ENCODE measurements at regions not wholly inside any gene's neighbourhood (a gene's known extent, or its start where the extent isn't known, plus 50 kb on each side); places are given as distances from the start of the nearest gene placed in this dataset.
"Not testable (repeated sequence)": the region's sequence is repeated elsewhere in the genome, so short reads cannot be mapped to it uniquely, and the experiment has no call there.

- DNase-seq (no peak), ATAC-seq (no peak)
- Mint-ChIP-seq H3K4me1 (no peaks in the 10 kb centered on the region), H3K4me3 (no peak overlapping the region), H3K27ac (no peak overlapping the region), H3K9me3 (no peaks in the 10 kb centered on the region), H3K27me3 (peaks cover 6% of the 10 kb centered on the region)
Measured at GRCh38 chr12:94916663-94917062, 86.8 kb downstream of the NDUFA12 start.

GRCh38 chr12:94909663-94910062 lies 93.8 kb downstream of the NDUFA12 start:
- no peak for DNase-seq
- no peak for ATAC-seq
- Mint-ChIP-seq H3K4me1 (no peaks in the 10 kb centered on the region), H3K9me3 (peaks cover 6 to 8% of the 10 kb centered on the region in 2 donors), H3K27ac (no peak overlapping the region), H3K4me3 (no peak overlapping the region), H3K27me3 (peaks cover 8% of the 10 kb centered on the region)

GRCh38 chr12:94905749-94906148 lies 97.7 kb downstream of the NDUFA12 start:
- DNase-seq, ATAC-seq, H3K4me3 Mint-ChIP-seq, H3K9me3 Mint-ChIP-seq, H3K27ac Mint-ChIP-seq, H3K4me1 Mint-ChIP-seq, H3K27me3 Mint-ChIP-seq: not testable (repeated sequence)

GRCh38 chr12:94900496-94900895 lies 103.0 kb downstream of the NDUFA12 start:
- ATAC-seq = no peak
- H3K27ac Mint-ChIP-seq = no peak overlapping the region
- no peaks in the 10 kb centered on the region for H3K4me1 Mint-ChIP-seq
- H3K4me3 Mint-ChIP-seq = no peak overlapping the region
- DNase-seq = no peak
- H3K27me3 Mint-ChIP-seq = no peaks in the 10 kb centered on the region
- H3K9me3 Mint-ChIP-seq = no peaks in the 10 kb centered on the region

- H3K27me3 Mint-ChIP-seq = no peaks in the 10 kb centered on the region
- no peaks in the 10 kb centered on the region for H3K4me1 Mint-ChIP-seq
- ATAC-seq (no peak), DNase-seq (no peak)
- H3K27ac Mint-ChIP-seq = no peak overlapping the region
- no peaks in the 10 kb centered on the region for H3K9me3 Mint-ChIP-seq
- no peak overlapping the region for H3K4me3 Mint-ChIP-seq
Measured at GRCh38 chr12:94898388-94898787, 105.1 kb downstream of the NDUFA12 start.

- H3K9me3 Mint-ChIP-seq = no peaks in the 10 kb centered on the region
- ATAC-seq = no peak
Measured at GRCh38 chr12:94892544-94893267, 110.8 kb downstream of the NDUFA12 start.

GRCh38 chr12:94889445-94890210 lies 113.9 kb downstream of the NDUFA12 start:
- H3K27me3 Mint-ChIP-seq = peaks cover 20% of the 10 kb centered on the region
- H3K9me3 Mint-ChIP-seq = no peaks in the 10 kb centered on the region
- ATAC-seq (no peak), DNase-seq (no peak)
- no peak overlapping the region for H3K27ac Mint-ChIP-seq
- no peaks in the 10 kb centered on the region for H3K4me1 Mint-ChIP-seq
- H3K4me3 Mint-ChIP-seq = no peak overlapping the region

More at GRCh38 chr12:94892544-94893267, 110.8 kb downstream of the NDUFA12 start:
- no peak for DNase-seq
- no peaks in the 10 kb centered on the region for H3K4me1 Mint-ChIP-seq
- H3K27ac Mint-ChIP-seq = no peak overlapping the region
- H3K27me3 Mint-ChIP-seq = peaks cover 18% of the 10 kb centered on the region
- H3K4me3 Mint-ChIP-seq = no peak overlapping the region

GRCh38 chr12:94879542-94879941 lies 124.0 kb downstream of the NDUFA12 start:
- ATAC-seq (no peak), DNase-seq (no peak)
- Mint-ChIP-seq H3K4me1 (peaks cover 10% of the 10 kb centered on the region), H3K9me3 (no peaks in the 10 kb centered on the region), H3K4me3 (no peak overlapping the region), H3K27me3 (peaks cover 59% of the 10 kb centered on the region), H3K27ac (no peak overlapping the region)

GRCh38 chr12:94875525-94875924 lies 128.0 kb downstream of the NDUFA12 start:
- peaks cover 18% of the 10 kb centered on the region for H3K4me1 Mint-ChIP-seq
- H3K27ac Mint-ChIP-seq = no peak overlapping the region
- ATAC-seq (peak; percentile 85), DNase-seq (peak in 1 of 2 donors; percentile 54)
- H3K9me3 Mint-ChIP-seq = no peaks in the 10 kb centered on the region
- H3K27me3 Mint-ChIP-seq = peaks cover 74% of the 10 kb centered on the region
- H3K4me3 Mint-ChIP-seq = no peak overlapping the region

GRCh38 chr12:94874518-94875302 lies 128.8 kb downstream of the NDUFA12 start:
- no peak overlapping the region for H3K27ac Mint-ChIP-seq
- H3K4me1 Mint-ChIP-seq = peaks cover 18% of the 10 kb centered on the region
- ATAC-seq (no peak), DNase-seq (no peak)
- peak overlapping the region; percentile 81 to 83 for H3K4me3 Mint-ChIP-seq
- no peaks in the 10 kb centered on the region for H3K9me3 Mint-ChIP-seq
- H3K27me3 Mint-ChIP-seq = peaks cover 79% of the 10 kb centered on the region

GRCh38 chr12:94873734-94874517 lies 129.6 kb downstream of the NDUFA12 start:
- peak overlapping the region; percentile 81 to 83 for H3K4me3 Mint-ChIP-seq
- peaks cover 71% of the 10 kb centered on the region for H3K27me3 Mint-ChIP-seq
- H3K27ac Mint-ChIP-seq = peak overlapping the region in 1 of 2 donors; percentile 54
- H3K9me3 Mint-ChIP-seq = no peaks in the 10 kb centered on the region
- H3K4me1 Mint-ChIP-seq = peaks cover 18% of the 10 kb centered on the region
- DNase-seq = no peak
- no peak for ATAC-seq

- H3K4me3 Mint-ChIP-seq = peak overlapping the region; percentile 34 to 38
- DNase-seq = no peak
- no peaks in the 10 kb centered on the region for H3K9me3 Mint-ChIP-seq
Measured at GRCh38 chr12:94872971-94873733, 130.3 kb downstream of the NDUFA12 start.

GRCh38 chr12:94872671-94872970 lies 130.9 kb downstream of the NDUFA12 start:
- Mint-ChIP-seq H3K4me3 (peak overlapping the region; percentile 34 to 38), H3K4me1 (peaks cover 18% of the 10 kb centered on the region), H3K27ac (no peak overlapping the region), H3K27me3 (peaks cover 65% of the 10 kb centered on the region), H3K9me3 (no peaks in the 10 kb centered on the region)
- ATAC-seq = no peak
- no peak for DNase-seq

More at GRCh38 chr12:94872971-94873733, 130.3 kb downstream of the NDUFA12 start:
- Mint-ChIP-seq H3K27me3 (peaks cover 65% of the 10 kb centered on the region), H3K27ac (no peak overlapping the region), H3K4me1 (peaks cover 18% of the 10 kb centered on the region)
- ATAC-seq = peak; percentile 59

- DNase-seq (no peak), ATAC-seq (no peak)
- Mint-ChIP-seq H3K4me3 (no peak overlapping the region), H3K9me3 (no peaks in the 10 kb centered on the region), H3K27me3 (peaks cover 68% of the 10 kb centered on the region), H3K4me1 (peaks cover 18% of the 10 kb centered on the region), H3K27ac (no peak overlapping the region)
Measured at GRCh38 chr12:94872007-94872653, 131.4 kb downstream of the NDUFA12 start.
